GM19395 (cell line): ENCODE measurements at regions not wholly inside any gene's neighbourhood (a gene's known extent, or its start where the extent isn't known, plus 50 kb on each side); places are given as distances from the start of the nearest gene placed in this dataset.
"Not testable (repeated sequence)": the region's sequence is repeated elsewhere in the genome, so short reads cannot be mapped to it uniquely, and the experiment has no call there.

Experiments used
- ATAC-seq: cut with Tn5 transposase; IDR thresholded peaks from one replicate; pipeline ENCODE4 v1.9.1; 2021; ENCODE audit warnings: mild to moderate bottlenecking, moderate library complexity; ENCODE audit not compliant: unreplicated experiment

DNA sequence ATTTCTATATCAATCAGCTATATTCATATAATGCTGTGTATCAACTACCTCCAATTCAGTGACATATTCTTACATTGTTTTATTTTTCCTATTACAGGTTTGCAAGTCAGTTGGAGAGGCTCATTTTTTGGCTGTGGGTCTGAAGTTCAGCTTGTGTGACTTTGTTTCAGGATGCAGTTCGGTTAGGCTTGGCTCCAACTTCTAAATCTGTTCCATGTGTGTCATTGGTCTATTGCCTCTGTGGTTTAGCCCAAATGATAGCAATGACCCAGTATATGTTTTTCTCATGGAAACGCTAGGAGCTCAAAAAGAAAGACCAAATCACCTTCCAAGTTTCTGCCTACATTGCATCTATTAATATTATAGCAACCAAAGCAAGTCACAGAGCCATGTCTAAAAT, 848.6 kb upstream of the LRFN5 start:
- ATAC-seq, result no peak

GRCh38 chr14:40757376-40757950, 849.2 kb upstream of the LRFN5 start:
- ATAC-seq, result no peak

DNA sequence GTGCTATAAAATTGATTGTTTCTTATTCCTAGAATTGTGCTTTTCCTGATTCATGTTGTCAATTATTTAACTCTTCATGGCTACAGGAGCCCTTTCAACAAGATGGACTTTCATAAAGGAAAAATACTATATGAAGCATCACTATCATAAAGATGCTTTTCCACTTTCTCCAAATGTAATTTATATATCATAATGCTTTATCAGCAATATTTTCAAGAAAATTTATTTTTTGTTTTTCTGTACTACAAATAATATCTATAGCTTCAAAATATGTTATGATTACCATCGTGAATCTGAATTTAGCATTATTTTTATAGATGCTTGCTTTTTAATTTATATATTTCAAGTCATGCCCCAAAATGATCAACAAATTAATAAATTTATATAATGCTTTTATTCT, 873.5 kb upstream of the LRFN5 start:
- no peak for ATAC-seq

DNA sequence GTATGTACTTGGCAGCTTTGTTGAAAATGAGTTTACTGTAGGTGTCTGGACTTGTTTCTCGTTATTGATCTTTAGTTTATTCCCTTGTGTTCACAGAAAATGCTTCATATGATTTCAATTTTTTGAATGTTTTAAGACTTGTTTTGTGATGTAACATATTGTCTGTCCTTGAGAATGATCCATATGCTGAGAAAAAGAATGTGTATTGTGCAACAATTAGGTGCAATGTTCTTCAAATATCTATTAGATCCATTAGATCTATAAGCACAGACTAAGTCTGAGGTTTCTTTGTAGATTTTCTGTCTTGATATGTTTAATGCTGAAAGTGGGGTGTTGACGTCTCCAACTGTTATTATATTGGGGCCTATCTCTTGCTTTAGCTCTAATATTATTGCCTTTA, 879.6 kb upstream of the LRFN5 start:
- ATAC-seq, result no peak

- no peak for ATAC-seq
Observed at GRCh38 chr14:40713387-40713786, 893.3 kb upstream of the LRFN5 start.

DNA sequence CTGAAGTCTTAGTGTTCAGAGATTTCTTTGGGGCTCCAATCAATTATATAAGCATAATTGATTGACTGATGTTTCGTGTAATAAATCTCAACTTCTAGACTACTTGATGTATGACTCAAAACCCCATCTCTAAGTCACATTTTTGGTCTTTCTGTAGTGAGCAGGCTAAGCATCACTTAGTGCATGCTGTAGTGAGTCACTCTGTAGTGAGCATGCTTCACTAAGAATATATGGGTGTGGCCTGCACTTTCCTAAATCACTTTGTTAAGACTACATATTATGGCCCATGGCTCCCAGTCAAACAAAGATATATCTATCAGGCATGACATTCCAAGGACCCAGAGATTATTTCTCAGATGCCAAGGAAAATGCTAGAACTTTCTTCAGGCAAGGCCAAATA, 909.4 kb upstream of the LRFN5 start:
- no peak for ATAC-seq

DNA sequence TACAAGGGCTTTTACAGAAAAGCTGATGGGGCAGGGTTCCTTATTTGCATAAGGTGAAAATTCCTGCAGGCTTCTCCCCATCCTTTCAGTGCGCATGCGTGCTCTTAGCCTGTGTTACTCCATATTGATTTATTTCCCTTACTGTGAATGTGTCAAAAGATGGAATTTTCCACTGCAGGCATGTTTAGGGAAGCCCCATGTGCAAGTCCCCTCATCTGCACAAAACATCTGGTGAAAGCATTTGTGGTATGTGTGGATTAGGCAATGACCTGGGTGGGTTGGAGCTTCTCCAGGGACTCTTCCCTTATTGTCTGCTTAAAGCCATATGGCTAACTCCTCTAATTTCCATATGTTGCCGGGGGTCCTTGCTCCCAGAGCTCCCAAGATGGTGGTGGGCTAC, 912.7 kb upstream of the LRFN5 start:
- ATAC-seq, result no peak

DNA sequence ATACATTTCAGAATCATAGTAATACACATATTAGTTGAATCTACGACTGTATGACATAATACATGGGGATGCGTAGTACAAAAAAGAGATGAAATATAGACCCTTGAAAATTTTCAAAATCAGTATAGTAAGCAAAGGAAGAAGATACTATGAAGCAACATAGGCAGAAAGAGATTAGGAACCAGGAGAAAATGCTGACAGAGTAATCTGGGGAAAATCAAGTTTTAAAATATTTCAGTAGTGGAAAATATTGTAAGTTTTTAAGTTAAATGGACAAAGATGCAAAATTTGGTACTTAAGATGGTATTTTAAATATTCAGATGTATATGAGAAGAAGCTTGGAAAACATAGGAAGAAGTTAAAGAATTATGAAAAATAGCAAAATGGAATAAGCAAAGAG, 915.6 kb upstream of the LRFN5 start:
- ATAC-seq, result no peak

GRCh38 chr14:40685764-40686163, 920.9 kb upstream of the LRFN5 start:
- ATAC-seq, result no peak

DNA sequence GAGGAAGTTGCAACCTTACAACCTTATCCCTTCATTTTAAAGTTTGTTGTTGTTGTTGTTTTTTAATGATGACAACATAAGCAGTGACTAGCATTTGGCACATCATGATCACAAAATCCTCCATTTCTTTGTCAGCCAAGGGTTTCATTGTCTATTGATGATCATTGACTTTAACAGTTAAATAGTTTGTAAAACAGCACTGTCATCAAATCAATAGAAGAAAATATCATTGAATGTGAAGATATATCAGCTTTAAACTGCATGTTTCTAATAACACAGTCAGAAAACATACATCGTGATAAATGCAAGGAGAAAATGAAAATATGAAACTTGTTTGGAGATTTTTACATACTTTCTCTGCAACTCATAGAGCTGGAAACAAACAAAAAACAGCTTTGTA, 922.3 kb upstream of the LRFN5 start:
- ATAC-seq, result no peak

DNA sequence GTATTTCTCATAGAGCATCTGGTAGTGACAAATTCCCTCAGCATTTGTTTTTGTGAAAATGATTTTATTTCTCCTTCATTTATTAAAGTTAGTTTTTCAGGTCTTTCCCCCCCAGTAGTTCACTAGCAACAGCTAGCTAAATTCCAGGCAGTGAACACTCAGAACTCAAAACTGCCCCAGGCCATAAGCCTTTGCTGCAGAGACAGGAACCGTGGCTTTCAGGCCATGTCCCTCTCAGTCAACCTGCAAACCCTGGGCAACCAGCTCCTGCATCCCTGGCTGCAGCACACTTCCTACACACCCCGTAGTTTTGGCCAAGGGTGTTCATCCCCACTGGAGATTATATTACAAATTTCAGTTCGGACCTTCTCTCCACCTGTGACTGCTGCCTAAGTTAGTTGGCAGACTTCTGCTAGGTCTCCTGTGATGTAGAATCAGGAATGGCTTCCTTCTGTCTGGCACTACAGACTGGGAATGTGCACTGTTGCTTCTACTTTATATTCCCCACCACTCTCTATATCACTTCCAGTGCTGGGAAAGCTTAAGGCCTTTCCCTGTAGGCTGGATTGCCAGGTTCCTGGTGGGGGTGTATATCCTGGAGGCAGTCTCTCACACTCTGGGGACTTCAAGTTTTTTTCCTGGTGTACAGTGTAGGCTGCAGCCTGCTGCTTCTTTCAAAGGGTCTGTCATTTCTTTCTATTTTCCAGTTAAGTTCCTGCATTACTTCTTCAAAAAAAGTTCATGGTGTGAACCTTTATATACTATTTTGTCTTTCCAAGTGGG, 924.4 kb upstream of the LRFN5 start:
- no peak for ATAC-seq

GRCh38 chr14:40679256-40679655, 927.4 kb upstream of the LRFN5 start:
- no peak for ATAC-seq

GRCh38 chr14:40677206-40677605, 929.5 kb upstream of the LRFN5 start:
- ATAC-seq, result not testable (repeated sequence)

GRCh38 chr14:40674502-40674901, 932.2 kb upstream of the LRFN5 start:
- no peak for ATAC-seq

GRCh38 chr14:40656311-40656710, 950.4 kb upstream of the LRFN5 start:
- no peak for ATAC-seq

- no peak for ATAC-seq
Observed at GRCh38 chr14:40652089-40652691, 954.5 kb upstream of the LRFN5 start.

GRCh38 chr14:40630471-40630870, 976.2 kb upstream of the LRFN5 start:
- ATAC-seq, result no peak

GRCh38 chr14:40629551-40630137, 977.0 kb upstream of the LRFN5 start:
- not testable (repeated sequence) for ATAC-seq

DNA sequence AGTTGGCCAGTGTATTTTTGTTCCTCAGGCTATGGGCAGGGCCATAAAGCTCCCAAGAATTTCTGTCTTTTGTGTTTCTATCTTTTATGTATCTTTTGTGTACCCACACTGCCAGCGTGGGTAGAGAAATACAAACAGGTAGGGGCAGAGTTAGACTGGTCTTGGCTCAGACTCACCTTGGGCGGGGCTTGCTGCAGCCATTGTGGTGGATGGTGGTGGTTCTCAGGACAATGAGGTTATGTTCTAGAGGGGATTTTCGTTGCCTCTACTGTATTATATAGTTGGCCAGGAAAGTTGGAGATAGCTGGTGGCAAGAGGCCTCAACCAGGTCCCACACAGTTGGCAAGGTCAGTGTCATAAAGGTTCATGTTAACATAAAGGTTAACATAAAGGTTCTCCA, 977.5 kb upstream of the LRFN5 start:
- no peak for ATAC-seq

GRCh38 chr14:40623643-40624042, 983.0 kb upstream of the LRFN5 start:
- no peak for ATAC-seq

DNA sequence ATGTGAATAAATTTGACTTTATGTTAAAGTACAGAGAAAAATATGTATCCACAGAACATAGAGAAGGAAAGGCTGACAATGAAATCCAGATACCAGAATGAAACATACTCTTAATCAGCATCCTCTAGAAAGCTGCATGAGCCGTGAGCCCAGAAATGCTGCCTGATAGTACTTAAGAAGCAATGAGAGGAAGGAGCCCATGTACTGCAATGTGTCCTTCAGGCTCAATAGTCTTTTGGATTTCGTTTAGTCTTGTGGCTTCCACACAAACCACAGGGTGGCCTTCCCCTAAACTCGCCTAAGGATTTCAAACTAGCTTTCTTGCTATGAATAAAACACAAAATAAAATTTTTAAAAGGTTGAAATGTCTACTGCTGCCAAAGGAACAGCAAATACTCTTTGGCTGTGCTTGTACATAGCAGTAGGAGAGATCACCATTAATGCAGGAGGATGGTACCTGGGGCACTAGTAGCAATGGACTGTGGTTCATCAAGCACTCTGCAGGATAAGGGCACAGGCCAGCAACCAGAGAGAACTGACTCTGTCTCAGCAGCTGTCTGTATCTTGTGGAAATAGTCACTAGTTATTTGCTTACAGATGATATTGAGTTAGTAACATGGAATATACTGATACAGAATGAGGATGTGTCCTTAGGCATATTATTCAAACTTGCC, 988.3 kb upstream of the LRFN5 start:
- no peak for ATAC-seq
